HPDE6-E6E7 (cell line): ENCODE measurements at regions not wholly inside any gene's neighbourhood (a gene's known extent, or its start where the extent isn't known, plus 50 kb on each side); places are given as distances from the start of the nearest gene placed in this dataset.
"Not testable (repeated sequence)": the region's sequence is repeated elsewhere in the genome, so short reads cannot be mapped to it uniquely, and the experiment has no call there.

ENCODE experiments used
- DNase-seq: peaks from one replicate; pipeline ENCODE4 v3.0.0; 2011; ENCODE audit warnings: missing footprints; ENCODE audit errors: extremely low spot score

DNA sequence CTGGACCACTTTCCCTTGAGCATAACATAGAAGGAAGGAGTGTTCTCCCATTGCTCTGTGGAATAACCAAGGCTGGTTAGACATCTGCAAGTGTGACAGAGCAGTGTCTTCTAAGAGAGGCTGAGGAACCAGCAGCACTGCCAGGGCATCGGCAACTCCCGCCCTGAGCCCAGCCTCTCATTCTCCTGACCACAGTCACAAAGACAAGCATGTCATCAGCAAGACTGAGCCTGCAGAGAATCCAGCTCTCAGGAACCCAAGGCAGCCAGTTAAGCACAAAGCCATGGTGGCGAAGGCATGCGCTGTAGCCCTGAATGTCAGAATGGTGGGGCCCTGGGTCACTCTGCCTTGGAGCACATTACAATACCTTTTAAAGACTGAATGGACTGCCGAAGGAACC is 253.9 kb downstream of the AGTPBP1 start:
- no peak for DNase-seq

DNA sequence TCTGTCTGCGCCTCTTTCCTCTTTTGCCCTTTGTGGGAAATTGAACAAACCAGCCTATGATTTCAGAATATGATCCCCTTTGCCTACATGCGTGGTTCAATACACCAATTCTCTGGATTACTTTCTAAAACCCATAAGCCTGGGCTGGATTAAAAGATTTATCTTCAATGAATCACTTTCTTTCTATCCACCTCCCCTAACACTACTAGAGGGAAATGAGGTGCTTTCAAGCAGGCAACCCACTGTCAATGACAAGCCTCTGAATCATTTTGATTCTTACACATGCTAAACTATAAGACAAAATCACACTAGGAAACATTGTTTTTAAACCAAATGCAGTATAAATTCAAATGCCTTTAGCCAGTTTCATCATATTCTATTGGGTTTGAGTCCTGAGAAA is 257.5 kb downstream of the AGTPBP1 start:
- no peak for DNase-seq

DNA sequence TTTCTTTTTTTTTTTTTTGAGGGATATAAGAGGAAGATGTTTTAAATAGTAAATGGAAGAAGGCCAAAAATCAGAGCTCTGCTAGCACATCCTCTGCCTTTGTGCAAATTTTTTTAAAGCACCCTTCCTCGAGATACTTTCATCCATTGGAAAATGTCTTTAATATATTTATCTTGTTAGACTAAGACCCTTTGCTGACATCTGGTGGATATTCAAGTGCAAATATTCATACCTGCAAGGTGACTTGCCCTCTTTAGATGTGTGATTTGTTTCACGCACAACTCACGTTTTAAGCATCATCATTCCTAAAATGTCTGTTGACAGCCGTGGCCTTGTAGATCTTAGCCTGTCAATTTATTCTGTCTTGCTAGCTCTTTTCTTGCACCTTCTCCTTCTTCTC is 258.5 kb downstream of the AGTPBP1 start:
- DNase-seq: no peak

DNA sequence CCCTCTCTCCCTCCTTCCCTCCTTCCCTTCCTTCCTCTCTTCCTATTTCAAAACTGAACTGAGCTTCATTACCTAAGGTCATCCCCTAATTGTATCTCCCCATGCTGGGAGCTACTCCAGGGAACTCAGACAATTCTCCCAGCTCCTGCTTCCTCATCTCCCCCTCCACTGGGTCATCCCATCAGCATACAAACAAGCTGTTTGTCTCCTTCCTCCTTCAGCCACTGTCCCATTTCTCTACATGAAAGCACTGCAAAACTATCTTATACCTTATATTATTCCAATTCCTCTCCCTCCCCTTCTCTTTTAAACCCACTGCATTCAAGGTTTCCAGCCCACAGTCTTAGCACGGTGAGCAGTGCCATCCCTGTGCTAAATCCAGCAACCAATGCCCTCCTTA is 262.4 kb downstream of the AGTPBP1 start:
- DNase-seq: no peak

DNA sequence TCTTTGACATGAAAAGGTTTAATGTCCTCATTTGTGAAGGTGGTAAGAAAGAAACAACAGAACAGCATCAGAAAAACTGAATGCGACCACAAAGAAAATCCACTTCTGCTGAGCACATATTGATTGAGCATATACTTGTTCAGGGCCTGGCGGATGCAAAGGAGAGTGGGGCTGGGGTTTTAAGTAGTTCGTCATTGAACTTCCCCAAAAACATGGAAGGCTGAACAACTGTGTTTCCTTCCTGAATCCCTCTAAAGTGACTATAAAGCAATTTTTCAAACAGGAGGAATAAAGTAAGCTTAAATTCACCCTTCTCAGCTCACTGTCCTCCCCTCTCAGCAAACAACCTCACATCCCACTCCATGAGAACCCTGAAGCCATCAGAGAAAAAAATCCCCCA is 262.9 kb downstream of the AGTPBP1 start:
- DNase-seq: no peak

DNA sequence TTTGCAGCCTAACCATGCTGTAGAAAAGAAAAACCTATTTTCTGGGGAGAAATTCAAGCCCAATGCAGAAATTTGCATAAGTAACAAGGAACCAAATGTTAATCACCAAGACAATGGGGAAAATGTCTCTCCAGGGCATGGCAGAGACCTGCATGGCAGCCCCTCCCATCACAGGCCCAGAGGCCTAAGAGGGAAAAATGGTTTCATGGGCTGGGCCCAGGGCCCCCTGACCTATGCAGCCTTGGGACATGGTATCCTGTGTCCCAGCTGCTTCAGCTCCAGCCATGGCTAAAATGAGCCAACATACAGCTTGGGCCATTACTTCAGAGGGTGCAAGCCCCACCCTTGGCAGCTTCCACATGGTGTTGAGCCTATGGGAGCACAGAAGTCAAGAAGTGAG is 266.9 kb downstream of the AGTPBP1 start:
- DNase-seq: not testable (repeated sequence)

DNA sequence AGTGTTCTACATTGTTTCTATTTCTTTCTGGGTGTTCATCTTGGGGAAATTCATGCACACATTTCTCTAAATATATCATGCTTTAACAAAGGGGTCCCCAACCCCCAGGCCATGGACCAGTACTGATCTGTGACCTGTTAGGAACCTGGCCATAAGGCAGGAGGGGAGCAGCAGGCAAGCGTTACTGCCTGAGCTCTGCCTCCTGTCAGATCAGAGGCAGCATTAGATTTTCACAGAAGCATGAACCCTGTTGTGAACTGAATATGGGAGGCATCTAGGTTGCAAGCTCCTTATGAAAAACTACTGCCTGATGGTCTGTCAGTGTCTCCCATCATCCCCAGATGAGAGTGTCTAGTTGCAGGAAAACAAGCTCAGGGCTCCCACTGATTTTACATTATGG is 270.0 kb downstream of the AGTPBP1 start:
- no peak for DNase-seq

DNA sequence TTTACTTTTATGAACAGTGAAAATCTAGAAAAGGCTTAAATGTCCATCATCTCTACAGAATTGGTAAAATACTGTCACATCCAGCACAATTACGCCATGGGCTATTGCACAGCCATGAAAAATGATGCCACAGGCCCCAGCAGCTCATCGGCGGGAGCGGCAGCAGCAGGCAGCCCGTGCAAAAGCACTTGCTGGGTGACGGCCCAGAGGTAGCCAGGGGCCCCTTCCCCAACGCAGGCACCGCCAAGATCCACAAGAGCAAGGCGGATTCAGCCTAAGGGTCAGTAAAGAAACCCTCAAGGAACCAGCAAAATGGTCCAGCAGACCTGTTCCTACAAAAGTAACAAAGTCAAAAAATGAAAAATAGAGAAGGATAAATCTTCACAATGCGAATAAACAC is 272.7 kb downstream of the AGTPBP1 start:
- no peak for DNase-seq

DNA sequence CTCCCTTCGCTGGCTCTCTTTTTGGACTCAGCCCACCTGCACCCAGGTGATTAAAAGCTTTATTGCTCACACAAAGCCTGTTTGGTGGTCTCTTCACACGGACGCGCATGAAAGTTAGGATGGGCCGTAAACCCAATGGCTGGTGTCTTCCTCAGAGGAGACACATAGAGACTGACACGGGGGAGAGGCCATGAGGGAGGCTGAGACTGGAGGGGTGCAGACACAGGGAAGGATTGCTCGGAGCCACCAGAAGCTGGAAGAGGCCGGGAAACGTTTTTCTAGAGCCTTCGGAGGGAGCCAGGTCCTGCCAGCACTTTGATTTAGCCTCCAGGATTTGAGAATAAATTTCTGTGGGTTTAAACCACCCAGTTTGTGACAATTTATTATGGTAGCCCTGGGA is 274.9 kb downstream of the AGTPBP1 start:
- DNase-seq: no peak

DNA sequence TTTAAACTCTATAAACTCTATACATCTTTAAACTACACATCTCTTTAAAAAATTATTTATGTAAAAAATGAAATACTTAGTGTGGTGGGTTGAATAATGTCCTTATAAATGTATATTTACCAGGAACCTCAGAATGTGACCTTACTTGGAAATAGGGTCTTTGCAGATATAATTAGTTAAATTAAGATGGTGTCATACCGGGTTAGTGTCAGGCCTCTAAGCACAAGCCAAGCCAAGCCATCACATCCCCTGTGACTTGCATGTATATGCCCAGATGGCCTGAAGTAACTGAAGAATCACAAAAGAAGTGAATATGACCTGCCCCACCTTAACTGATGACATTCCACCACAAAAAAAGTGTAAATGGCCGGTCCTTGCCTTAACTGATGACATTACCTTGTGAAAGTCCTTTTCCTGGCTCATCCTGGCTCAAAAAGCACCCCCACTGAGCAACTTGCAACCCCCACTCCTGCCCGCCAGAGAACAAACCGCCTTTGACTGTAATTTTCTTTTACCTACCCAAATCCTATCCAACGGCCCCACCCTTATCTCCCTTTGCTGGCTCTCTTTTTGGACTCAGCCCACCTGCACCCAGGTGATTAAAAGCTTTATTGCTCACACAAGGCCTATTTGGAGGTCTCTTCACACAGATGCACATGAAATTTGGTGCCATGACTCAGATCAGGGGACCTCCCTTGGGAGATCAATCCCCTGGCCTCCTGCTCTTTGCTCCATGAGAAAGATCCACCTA is 283.5 kb downstream of the AGTPBP1 start:
- not testable (repeated sequence) for DNase-seq

DNA sequence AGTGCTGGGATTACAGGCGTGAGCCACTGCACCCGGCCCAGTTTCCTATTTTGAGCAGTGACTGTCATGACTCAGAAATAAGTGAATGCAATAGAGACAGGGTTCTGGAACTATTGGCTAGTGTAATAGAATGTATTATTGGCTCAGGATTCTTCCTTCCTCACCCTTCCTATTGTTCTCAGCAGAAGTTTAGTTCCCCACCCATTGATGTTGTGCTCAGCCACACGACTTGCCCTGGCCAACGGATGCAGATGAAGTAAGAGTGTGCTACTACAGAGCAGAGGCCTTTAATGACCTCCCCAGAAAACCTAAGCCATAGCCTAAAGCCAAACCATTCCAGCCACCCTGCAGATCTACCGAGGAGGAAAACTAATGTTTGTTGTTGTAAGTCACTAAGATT is 287.9 kb downstream of the AGTPBP1 start:
- DNase-seq: no peak

DNA sequence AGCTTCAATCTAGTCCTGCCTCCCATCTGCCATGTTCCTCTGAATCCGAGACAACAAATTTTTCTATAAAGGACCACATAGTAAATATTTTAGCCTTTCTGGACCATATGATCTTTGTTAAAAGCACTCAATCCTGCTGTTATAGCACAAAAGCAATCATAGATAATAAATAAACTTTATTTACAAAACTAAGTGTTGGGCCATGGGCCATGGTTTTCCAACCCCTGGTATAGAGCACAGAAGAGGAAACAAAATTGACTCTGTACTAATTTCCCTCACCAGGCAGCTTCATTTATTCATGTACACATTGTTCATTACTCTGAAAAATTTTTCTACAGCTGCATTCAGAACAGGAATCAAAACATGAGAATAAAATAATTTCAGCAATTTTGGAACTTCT is 288.9 kb downstream of the AGTPBP1 start:
- DNase-seq: no peak

DNA sequence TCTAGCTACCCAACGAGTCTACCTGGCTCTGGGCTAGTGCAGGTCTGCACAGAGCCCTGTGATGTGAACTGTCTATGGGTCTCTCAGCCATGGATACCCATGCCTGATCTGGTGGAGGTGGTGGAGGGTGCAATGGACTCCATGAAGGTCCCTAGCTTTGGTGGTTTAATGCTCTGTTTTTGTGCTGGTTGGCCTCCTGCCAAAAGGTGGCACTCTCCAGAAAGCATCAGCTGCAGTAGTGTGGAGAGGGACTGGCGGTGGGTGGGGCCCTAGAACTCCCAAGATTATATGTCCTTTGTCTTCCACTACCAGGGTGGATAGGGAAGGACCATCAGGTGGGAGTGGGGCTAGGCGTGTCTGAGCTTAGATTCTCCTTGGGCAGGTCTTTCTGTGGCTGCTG is 290.1 kb downstream of the AGTPBP1 start:
- DNase-seq: no peak

DNA sequence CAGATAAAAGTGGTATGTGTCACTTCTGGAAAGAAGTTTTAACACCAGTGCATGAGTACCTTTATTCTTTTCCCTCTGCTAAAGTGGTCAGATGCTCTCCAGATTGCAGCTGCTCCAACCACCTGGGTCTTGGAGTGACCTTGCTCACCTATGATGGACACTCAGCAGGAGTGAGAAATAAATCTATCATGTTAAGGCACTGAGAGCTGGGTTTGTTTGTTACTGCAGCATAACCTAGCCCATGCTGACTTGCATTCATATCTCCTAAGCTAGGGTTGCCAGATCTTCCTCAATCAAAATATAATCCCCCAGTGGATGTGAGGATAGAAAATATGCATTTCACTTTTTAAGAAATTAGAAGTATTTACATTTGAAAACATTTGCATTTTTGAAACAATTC is 295.9 kb downstream of the AGTPBP1 start:
- DNase-seq: no peak

DNA sequence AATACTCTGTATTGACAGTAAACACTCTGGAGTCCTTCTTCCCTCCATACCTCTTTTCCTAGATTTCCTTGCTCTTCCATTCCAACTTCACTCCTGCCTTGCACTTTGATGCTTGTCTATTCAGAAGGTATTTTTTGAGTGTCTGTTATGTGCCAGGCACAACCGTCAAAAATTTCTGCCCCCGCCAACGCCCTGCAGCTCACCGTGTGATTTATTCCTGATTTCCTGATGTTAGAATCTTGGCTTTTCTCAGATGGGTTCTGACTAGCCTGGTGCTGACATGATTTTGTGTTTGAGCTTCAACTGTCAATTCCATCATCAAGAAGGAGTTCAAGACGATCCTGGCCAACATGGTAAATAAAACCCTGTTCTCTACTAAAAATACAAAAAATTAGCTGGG is 297.5 kb downstream of the AGTPBP1 start:
- DNase-seq: no peak

DNA sequence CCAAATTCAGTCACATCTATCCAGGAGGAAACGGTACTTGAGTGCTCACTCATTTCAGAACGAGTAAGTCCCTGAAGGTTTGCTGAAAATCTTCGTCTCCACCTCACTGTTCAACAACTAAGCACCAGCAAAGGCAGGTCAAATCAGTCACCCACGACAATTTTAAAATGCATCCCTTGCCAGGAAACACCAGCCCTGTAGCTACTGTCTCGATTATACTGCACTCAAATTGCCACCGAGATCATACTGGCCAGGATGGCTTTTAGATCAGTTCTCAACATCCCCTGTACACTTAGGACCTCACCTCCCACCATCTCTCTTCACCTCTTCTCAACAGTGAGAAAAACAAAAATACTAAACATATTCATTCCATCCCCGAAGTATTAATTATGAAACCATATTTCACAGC is 298.6 kb downstream of the AGTPBP1 start:
- no peak for DNase-seq

DNA sequence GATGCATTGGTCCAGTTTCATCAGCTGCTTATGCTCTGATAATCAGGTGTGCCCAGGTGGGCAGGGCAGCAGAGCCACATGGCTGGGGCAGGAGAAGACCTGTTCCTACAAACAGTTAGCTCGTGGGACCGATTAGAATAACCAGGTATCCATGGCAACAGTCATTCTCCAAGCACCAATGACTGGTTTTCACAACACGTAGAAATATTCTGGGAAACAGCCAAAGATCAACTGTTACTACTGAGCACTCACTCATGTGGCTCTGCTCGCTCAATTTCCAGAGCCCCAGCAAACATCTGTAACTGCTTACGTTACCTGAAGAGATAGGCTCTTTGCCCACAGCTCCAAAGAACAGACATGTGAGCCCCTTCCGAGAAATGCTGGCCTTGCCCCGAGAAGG is 302.0 kb downstream of the AGTPBP1 start:
- no peak for DNase-seq

DNA sequence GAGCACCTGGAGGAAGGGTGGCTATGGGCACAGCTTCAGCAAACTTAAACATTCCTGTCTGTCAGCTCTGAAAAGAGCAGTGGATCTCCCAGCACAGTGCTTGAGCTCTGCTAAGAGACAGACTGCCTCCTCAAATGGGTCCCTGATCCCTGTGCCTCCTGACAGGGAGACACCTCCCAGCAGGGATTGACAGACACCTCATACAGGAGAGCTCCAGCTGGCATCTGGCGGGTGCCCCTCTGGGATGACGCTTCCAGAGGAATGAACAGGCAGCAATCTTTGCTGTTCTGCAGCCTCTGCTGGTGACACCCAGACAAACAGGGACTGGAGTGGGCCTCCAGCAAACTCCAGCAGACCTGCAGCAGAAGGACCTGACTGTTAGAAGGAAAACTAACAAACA is 307.8 kb downstream of the AGTPBP1 start:
- DNase-seq: not testable (repeated sequence)

DNA sequence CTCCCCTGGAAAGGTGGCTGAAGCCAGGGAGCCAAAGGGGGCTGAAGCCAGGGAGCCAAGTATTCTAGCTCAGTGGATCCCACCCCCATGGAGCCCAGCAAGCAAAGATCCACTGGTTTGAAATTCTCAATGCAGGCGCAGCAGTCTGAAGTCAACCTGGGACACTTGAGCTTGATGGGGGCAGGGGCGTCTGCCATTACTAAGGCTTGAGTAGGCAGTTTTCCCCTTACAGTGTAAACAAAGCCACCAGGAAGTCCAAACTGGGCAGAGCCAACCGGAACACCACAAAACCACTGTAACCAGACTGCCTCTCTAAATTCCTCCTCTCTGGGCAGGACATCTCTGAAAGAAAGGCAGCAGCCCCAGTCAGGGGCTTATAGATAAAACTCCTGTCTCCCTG is 308.2 kb downstream of the AGTPBP1 start:
- DNase-seq: not testable (repeated sequence)

DNA sequence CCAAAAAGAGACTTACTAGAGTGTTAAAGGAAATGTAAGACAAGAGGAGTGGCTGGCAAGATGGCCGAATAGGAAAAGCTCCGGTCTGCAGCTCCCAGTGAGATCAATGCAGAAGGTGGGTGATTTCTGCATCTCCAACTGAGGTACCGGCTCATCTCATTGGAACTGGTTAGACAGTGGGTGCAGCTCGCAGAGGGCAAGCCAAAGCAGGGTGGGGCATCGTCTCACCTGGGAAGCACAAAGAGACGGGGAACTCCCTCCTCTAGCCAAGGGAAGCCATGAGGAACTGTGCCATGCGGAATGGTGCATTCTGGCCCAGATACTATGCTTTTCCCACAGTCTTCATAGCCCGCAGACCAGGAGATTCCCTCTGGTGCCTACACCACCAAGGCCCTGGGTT is 308.7 kb downstream of the AGTPBP1 start:
- DNase-seq: no peak

DNA sequence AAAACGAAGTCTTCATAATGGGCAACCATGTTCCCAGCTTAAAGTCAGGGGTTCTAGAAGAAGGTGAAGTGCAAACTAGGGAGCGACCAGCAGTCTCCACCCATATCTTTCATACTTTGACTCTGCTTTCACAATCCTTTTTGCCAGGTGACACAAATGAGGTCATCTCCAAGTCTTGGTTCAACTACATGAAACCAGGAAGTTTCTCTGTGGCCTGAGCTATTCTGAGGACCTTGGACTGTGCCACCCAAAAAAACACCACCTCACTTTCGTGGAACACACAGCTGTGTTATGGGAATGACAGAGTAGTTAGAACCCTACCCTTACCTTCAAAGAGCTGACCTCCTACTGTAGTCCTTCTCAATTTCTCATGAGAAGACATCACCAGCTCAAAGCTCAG is 309.2 kb downstream of the AGTPBP1 start:
- DNase-seq: no peak

DNA sequence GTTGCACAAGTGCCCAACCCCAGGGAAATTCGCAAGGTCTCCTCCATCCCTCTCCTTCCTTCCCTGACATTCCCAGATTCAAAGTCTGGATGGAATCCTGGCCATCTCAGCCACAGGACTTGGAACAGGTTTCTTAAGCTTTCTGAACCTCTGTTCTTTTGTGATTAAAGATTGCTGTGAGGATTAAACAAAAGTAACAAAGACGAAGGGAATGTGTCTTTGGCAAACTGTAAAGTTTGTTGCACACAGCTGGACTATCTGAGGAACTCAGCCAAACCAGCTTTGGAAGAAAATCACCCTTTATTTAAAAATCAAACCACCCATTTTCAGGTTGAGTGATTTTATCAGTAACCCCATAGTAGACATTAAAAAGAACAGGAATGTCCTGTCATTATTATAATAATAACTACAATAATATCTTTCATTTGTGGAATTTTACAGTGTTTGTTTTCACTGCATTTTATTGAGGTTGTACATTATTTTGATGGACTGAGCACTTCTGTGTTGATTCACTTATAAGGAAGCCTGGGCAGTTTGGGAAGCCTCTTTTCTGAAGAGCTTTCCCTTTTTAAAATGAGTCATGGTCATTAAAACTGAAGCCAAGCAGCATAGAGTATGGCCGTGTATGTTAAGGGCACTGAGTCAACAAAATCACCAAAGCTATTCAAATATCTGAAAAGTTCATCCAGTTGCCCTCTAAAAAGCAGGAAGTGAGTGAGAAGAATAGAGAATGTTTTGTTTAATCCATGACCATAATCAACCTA is 310.2 kb downstream of the AGTPBP1 start:
- DNase-seq: no peak

DNA sequence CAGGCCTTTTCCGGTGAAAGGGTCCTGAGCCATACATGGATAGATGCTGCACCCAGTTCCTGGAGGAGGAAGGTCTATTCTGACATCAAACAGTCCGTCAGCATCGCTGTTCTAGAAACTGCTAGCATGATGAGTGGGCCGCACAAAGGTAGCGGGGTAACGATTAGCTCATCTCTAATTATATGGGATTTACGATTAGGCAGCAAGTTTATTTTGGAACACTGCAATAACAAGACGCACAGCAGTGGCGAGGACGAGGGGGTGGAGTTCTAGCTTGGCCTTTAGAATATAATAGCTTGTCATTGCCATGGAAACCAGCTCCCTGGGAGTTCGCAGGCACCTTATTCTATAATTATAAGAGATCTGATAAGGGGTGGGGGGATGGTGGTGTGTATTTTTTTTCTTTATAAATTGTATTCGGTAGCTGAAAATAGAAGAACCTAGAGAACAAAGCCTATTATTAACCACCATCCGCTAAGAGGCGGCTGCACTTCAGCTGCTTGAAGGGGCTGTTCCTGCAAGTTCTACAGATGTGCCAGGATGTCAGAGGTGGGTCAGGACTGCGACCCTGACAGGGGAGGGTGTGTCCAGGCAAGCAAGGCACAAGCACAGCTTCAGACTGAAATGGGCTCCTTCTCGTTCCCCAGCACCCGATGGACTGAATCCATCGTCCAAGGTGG is 311.0 kb downstream of the AGTPBP1 start:
- DNase-seq: no peak
